PC-9 (cell line): ENCODE measurements at regions not wholly inside any gene's neighbourhood (a gene's known extent, or its start where the extent isn't known, plus 50 kb on each side); places are given as distances from the start of the nearest gene placed in this dataset.

Source experiments
- BruUV-seq: library from RNA; stranded (reverse); fragments of 400-500 nt; replicated peaks from 2 replicates; lab custom pipeline; 2021; lab: Mats Ljungman, UMichigan
- CTCF ChIA-PET: fragments of 300-600 bp; sonication (Branson Sonifier 250); formaldehyde crosslinking; loops from one replicate; lab custom pipeline; 2022; ENCODE audit warnings: antibody characterized with exemption; lab: Charles Lee
- POLR2A ChIA-PET: fragments of 300-600 bp; sonication (Branson Sonifier 250); formaldehyde crosslinking; loops from one replicate; lab custom pipeline; 2022; ENCODE audit warnings: antibody characterized with exemption; ENCODE audit not compliant: unreplicated experiment; lab: Charles Lee
- DNase-seq, 2 experiments: peaks; one replicate each; pipeline versions ENCODE4 v3.0.0 to v3.0.0-alpha.2; 2015 to 2022; ENCODE audit warnings: mixed read lengths in 1 of 2
- H2AFZ ChIP-seq: fragments of 200-600 bp; sonication (generic); 2 replicates; pipeline ENCODE4 v1.8.1; 2017; ENCODE audit warnings: antibody characterized with exemption
- H3F3A ChIP-seq: fragments of 200-600 bp; sonication (generic); 2 replicates; pipeline ENCODE4 v1.8.1; 2017; ENCODE audit warnings: antibody characterized with exemption, mild to moderate bottlenecking, low read depth; ENCODE audit not compliant: insufficient read depth
- H3K27ac ChIP-seq: fragments of 200-600 bp; sonication (generic); 2 replicates; pipeline ENCODE4 v1.6.1; 2016; ENCODE audit warnings: mixed run types
- H3K27me3 ChIP-seq: fragments of 200-600 bp; sonication (generic); 2 replicates; pipeline ENCODE4 v1.6.1; 2016; ENCODE audit warnings: low read depth, mixed run types; ENCODE audit not compliant: insufficient read depth
- H3K36me3 ChIP-seq: fragments of 200-600 bp; sonication (generic); 2 replicates; pipeline ENCODE4 v1.6.1; 2016; ENCODE audit warnings: low read depth, mixed run types
- H3K4me1 ChIP-seq: fragments of 200-600 bp; sonication (generic); replicated peaks from 2 replicates; pipeline ENCODE4 v1.6.1; 2016; ENCODE audit warnings: mixed run types; ENCODE audit not compliant: insufficient read depth
- H3K4me2 ChIP-seq: fragments of 200-600 bp; sonication (generic); 2 replicates; pipeline ENCODE4 v1.6.1; 2017; ENCODE audit warnings: mixed run types
- H3K4me3 ChIP-seq: fragments of 200-600 bp; sonication (generic); 2 replicates; pipeline ENCODE4 v1.6.1; 2016; ENCODE audit warnings: mixed run types
- H3K79me2 ChIP-seq: fragments of 200-600 bp; sonication (generic); 2 replicates; pipeline ENCODE4 v1.6.1; 2017; ENCODE audit warnings: low read depth, mixed run types
- H3K9me2 ChIP-seq: fragments of 200-600 bp; sonication (generic); 2 replicates; pipeline ENCODE4 v1.8.1; 2017; ENCODE audit warnings: mild to moderate bottlenecking; ENCODE audit not compliant: insufficient read depth
- H3K9me3 ChIP-seq: fragments of 200-600 bp; sonication (generic); 2 replicates; pipeline ENCODE4 v1.8.1; 2016; ENCODE audit warnings: low read depth; ENCODE audit not compliant: insufficient read depth
- H4K20me1 ChIP-seq: fragments of 200-600 bp; sonication (generic); 2 replicates; pipeline ENCODE4 v1.8.1; 2017; ENCODE audit not compliant: insufficient read depth
- CTCF ChIP-seq: fragments of 200-600 bp; sonication (generic); conservative IDR thresholded peaks from 2 replicates; pipeline ENCODE4 v1.6.1; 2017; ENCODE audit warnings: mixed run types, antibody characterized with exemption, mild to moderate bottlenecking, moderate library complexity
- EZH2 ChIP-seq: fragments of 200-600 bp; sonication (generic); IDR thresholded peaks from 2 replicates; pipeline ENCODE4 v1.8.0; 2017; ENCODE audit warnings: antibody characterized with exemption, low read depth
- intact Hi-C: fragments of 100-400 bp; cut with micrococcal nuclease; formaldehyde crosslinking; loops from one replicate; pipeline ENCODE4 v1.10.0; 2022; ENCODE audit not compliant: unreplicated experiment

GRCh38 chr12:102766961-102767360, 150.1 kb downstream of the PAH start:
- Histone ChIP-seq H3K79me2 (no peaks in the 10 kb centered on the region), H3K27me3 (no peaks in the 10 kb centered on the region), H4K20me1 (no peaks in the 10 kb centered on the region), H3K36me3 (no peaks in the 10 kb centered on the region), H3K4me2 (no peak overlapping the region), H3K4me3 (no peak overlapping the region), H3K27ac (no peak overlapping the region), H3F3A (no peaks in the 10 kb centered on the region), H3K9me2 (no peaks in the 10 kb centered on the region), H2AFZ (no peak overlapping the region), H3K4me1 (no peaks in the 10 kb centered on the region), H3K9me3 (no peaks in the 10 kb centered on the region)
- POLR2A ChIA-PET = no interaction called here
- CTCF ChIA-PET = no interaction called here
- TF ChIP-seq CTCF (no peak), EZH2 (no peak)
- DNase-seq = no peak
- intact Hi-C loops = loop anchor here (5.0 kb wide), 1 partner anchor 995 kb away; no protein-coding TSS in a partner anchor
- no TSS peak for BruUV-seq

GRCh38 chr12:102765736-102766135, 151.3 kb downstream of the PAH start:
- ChIA-PET CTCF (no interaction called here), POLR2A (no interaction called here)
- Histone ChIP-seq H4K20me1 (no peaks in the 10 kb centered on the region), H3K4me1 (no peaks in the 10 kb centered on the region), H3K36me3 (no peaks in the 10 kb centered on the region), H3K4me3 (no peak overlapping the region), H3K27ac (no peak overlapping the region), H3K9me2 (no peaks in the 10 kb centered on the region), H3F3A (no peaks in the 10 kb centered on the region), H3K79me2 (no peaks in the 10 kb centered on the region), H3K4me2 (no peak overlapping the region), H3K27me3 (no peaks in the 10 kb centered on the region), H3K9me3 (no peaks in the 10 kb centered on the region), H2AFZ (no peak overlapping the region; the same call in 1 of the 2 replicates)
- intact Hi-C loops = loop anchor here (5.0 kb wide), 1 partner anchor 993 kb away; no protein-coding TSS in a partner anchor
- DNase-seq = no peak
- TF ChIP-seq CTCF (no peak), EZH2 (no peak)
- BruUV-seq = no TSS peak

- H3K79me2 ChIP-seq = no peaks in the 10 kb centered on the region
- no peaks in the 10 kb centered on the region for H3K9me3 ChIP-seq
- H3K4me3 ChIP-seq = no peak overlapping the region
- TF ChIP-seq EZH2 (no peak), CTCF (no peak)
- DNase-seq = no peak
- no TSS peak for BruUV-seq
- no peaks in the 10 kb centered on the region for H3K27me3 ChIP-seq
- H3K4me2 ChIP-seq = no peak overlapping the region
- no peaks in the 10 kb centered on the region for H3K4me1 ChIP-seq
- H4K20me1 ChIP-seq = no peaks in the 10 kb centered on the region
- H3K36me3 ChIP-seq = no peaks in the 10 kb centered on the region
- CTCF ChIA-PET = no interaction called here
- H3F3A ChIP-seq = no peaks in the 10 kb centered on the region
- no peak overlapping the region for H3K27ac ChIP-seq
- no peaks in the 10 kb centered on the region for H3K9me2 ChIP-seq
- no peak overlapping the region for H2AFZ ChIP-seq
- POLR2A ChIA-PET = no interaction called here
- intact Hi-C loops = no loop called here
Measured at GRCh38 chr12:102763471-102763870, 153.6 kb downstream of the PAH start.
